ENCODE measurements at regions not wholly inside any gene's neighbourhood (a gene's known extent, or its start where the extent isn't known, plus 50 kb on each side); places are given as distances from the start of the nearest gene placed in this dataset.

GRCh38 chr2:6759689-6760088 is 106.0 kb downstream of the CMPK2 start:
- H3K27ac Mint-ChIP-seq, result no peak overlapping the region
- no peaks in the 10 kb centered on the region for H3K9me3 Mint-ChIP-seq
- intact Hi-C loops (cut with micrococcal nuclease), result no loop called here

GRCh38 chr2:6760132-6760531 is 105.6 kb downstream of the CMPK2 start:
- DNase-seq, result no peak
- Mint-ChIP-seq H3K4me1 (no peaks in the 10 kb centered on the region), H3K4me3 (no peak overlapping the region), H3K36me3 (ENCODE audit: low read depth) (no peaks in the 10 kb centered on the region), H3K27me3 (peaks cover 3% of the 10 kb centered on the region), H3K9me3 (no peaks in the 10 kb centered on the region), H3K27ac (no peak overlapping the region)
- intact Hi-C loops (cut with micrococcal nuclease), result no loop called here

More at GRCh38 chr2:6759689-6760088, 106.0 kb downstream of the CMPK2 start:
- no peak for DNase-seq
- H3K27me3 Mint-ChIP-seq, result peaks cover 3% of the 10 kb centered on the region
- H3K36me3 Mint-ChIP-seq (ENCODE audit: low read depth), result no peaks in the 10 kb centered on the region
- no peaks in the 10 kb centered on the region for H3K4me1 Mint-ChIP-seq
- H3K4me3 Mint-ChIP-seq, result no peak overlapping the region

GRCh38 chr2:6764968-6765723 is 100.6 kb downstream of the CMPK2 start:
- no peak overlapping the region for H3K4me3 Mint-ChIP-seq
- no peak for DNase-seq
- intact Hi-C loops (cut with micrococcal nuclease), result no loop called here
- H3K4me1 Mint-ChIP-seq, result no peaks in the 10 kb centered on the region
- H3K36me3 Mint-ChIP-seq (ENCODE audit: low read depth), result no peaks in the 10 kb centered on the region
- no peaks in the 10 kb centered on the region for H3K27me3 Mint-ChIP-seq
- no peak overlapping the region for H3K27ac Mint-ChIP-seq
- H3K9me3 Mint-ChIP-seq, result no peaks in the 10 kb centered on the region

- Mint-ChIP-seq H3K27ac (no peak overlapping the region), H3K4me1 (peaks cover 9% of the 10 kb centered on the region), H3K9me3 (no peaks in the 10 kb centered on the region), H3K4me3 (no peak overlapping the region), H3K36me3 (ENCODE audit: low read depth) (no peaks in the 10 kb centered on the region), H3K27me3 (peaks cover 16% of the 10 kb centered on the region)
- intact Hi-C loops (cut with micrococcal nuclease), result no loop called here
- DNase-seq, result no peak
Measured at GRCh38 chr2:6769346-6769745, 96.4 kb downstream of the CMPK2 start.

- intact Hi-C loops (cut with micrococcal nuclease), result loop anchor here (5.0 to 10.0 kb wide), 2 partner anchors 665 to 1408 kb away; no protein-coding TSS in a partner anchor
Measured at GRCh38 chr2:6770006-6770405, 95.7 kb downstream of the CMPK2 start.

GRCh38 chr2:6771634-6772611 is 93.8 kb downstream of the CMPK2 start:
- Mint-ChIP-seq H3K4me1 (peaks cover 9% of the 10 kb centered on the region), H3K27me3 (peaks cover 18% of the 10 kb centered on the region), H3K9me3 (no peaks in the 10 kb centered on the region), H3K36me3 (ENCODE audit: low read depth) (no peaks in the 10 kb centered on the region), H3K27ac (no peak overlapping the region), H3K4me3 (no peak overlapping the region)
- DNase-seq, result no peak
- intact Hi-C loops (cut with micrococcal nuclease), result loop anchor here (5.0 to 10.0 kb wide), 2 partner anchors 667 to 1410 kb away; no protein-coding TSS in a partner anchor

More at GRCh38 chr2:6770006-6770405, 95.7 kb downstream of the CMPK2 start:
- Mint-ChIP-seq H3K36me3 (ENCODE audit: low read depth) (no peaks in the 10 kb centered on the region), H3K4me3 (no peak overlapping the region), H3K27me3 (peaks cover 16% of the 10 kb centered on the region), H3K9me3 (no peaks in the 10 kb centered on the region), H3K27ac (no peak overlapping the region), H3K4me1 (peaks cover 9% of the 10 kb centered on the region)
- no peak for DNase-seq

GRCh38 chr2:6773007-6773693 is 92.6 kb downstream of the CMPK2 start:
- Mint-ChIP-seq H3K9me3 (no peaks in the 10 kb centered on the region), H3K36me3 (ENCODE audit: low read depth) (no peaks in the 10 kb centered on the region), H3K27ac (no peak overlapping the region), H3K27me3 (peaks cover 18% of the 10 kb centered on the region), H3K4me3 (no peak overlapping the region), H3K4me1 (peaks cover 9% of the 10 kb centered on the region)
- DNase-seq, result peak; percentile 92
- intact Hi-C loops (cut with micrococcal nuclease), result loop anchor here (5.0 to 10.0 kb wide), 2 partner anchors 668 to 1411 kb away; no protein-coding TSS in a partner anchor

- Mint-ChIP-seq H3K9me3 (no peaks in the 10 kb centered on the region), H3K27me3 (peaks cover 18% of the 10 kb centered on the region), H3K4me3 (no peak overlapping the region), H3K36me3 (ENCODE audit: low read depth) (no peaks in the 10 kb centered on the region), H3K27ac (no peak overlapping the region), H3K4me1 (peaks cover 9% of the 10 kb centered on the region)
- intact Hi-C loops (cut with micrococcal nuclease), result loop anchor here (5.0 to 10.0 kb wide), 2 partner anchors 669 to 1411 kb away; no protein-coding TSS in a partner anchor
- DNase-seq, result no peak
Measured at GRCh38 chr2:6773694-6774044, 92.0 kb downstream of the CMPK2 start.

GRCh38 chr2:6776125-6776524 is 89.6 kb downstream of the CMPK2 start:
- Mint-ChIP-seq H3K27me3 (peaks cover 18% of the 10 kb centered on the region), H3K36me3 (ENCODE audit: low read depth) (no peaks in the 10 kb centered on the region), H3K9me3 (no peaks in the 10 kb centered on the region), H3K27ac (no peak overlapping the region), H3K4me1 (peaks cover 13% of the 10 kb centered on the region), H3K4me3 (no peak overlapping the region)
- no peak for DNase-seq
- intact Hi-C loops (cut with micrococcal nuclease), result loop anchor here (10.0 kb wide), 1 partner anchor 671 kb away; no protein-coding TSS in a partner anchor

GRCh38 chr2:6777626-6778025 is 88.1 kb downstream of the CMPK2 start:
- intact Hi-C loops (cut with micrococcal nuclease), result loop anchor here (10.0 kb wide), 1 partner anchor 673 kb away; no protein-coding TSS in a partner anchor
- Mint-ChIP-seq H3K4me1 (peaks cover 14% of the 10 kb centered on the region), H3K9me3 (no peaks in the 10 kb centered on the region)

GRCh38 chr2:6780765-6781274 is 84.9 kb downstream of the CMPK2 start:
- Mint-ChIP-seq H3K27me3 (no peaks in the 10 kb centered on the region), H3K36me3 (ENCODE audit: low read depth) (no peaks in the 10 kb centered on the region), H3K4me3 (no peak overlapping the region), H3K9me3 (no peaks in the 10 kb centered on the region), H3K4me1 (peaks cover 6% of the 10 kb centered on the region), H3K27ac (no peak overlapping the region)
- DNase-seq, result peak; percentile 62
- intact Hi-C loops (cut with micrococcal nuclease), result no loop called here

More at GRCh38 chr2:6777626-6778025, 88.1 kb downstream of the CMPK2 start:
- H3K27ac Mint-ChIP-seq, result no peak overlapping the region
- no peak overlapping the region for H3K4me3 Mint-ChIP-seq
- H3K36me3 Mint-ChIP-seq (ENCODE audit: low read depth), result no peaks in the 10 kb centered on the region
- DNase-seq, result no peak
- H3K27me3 Mint-ChIP-seq, result peaks cover 16% of the 10 kb centered on the region

GRCh38 chr2:6782517-6783237 is 83.0 kb downstream of the CMPK2 start:
- Mint-ChIP-seq H3K9me3 (no peaks in the 10 kb centered on the region), H3K4me1 (peaks cover 6% of the 10 kb centered on the region), H3K4me3 (no peak overlapping the region), H3K27me3 (no peaks in the 10 kb centered on the region), H3K27ac (no peak overlapping the region), H3K36me3 (ENCODE audit: low read depth) (no peaks in the 10 kb centered on the region)
- DNase-seq, result no peak
- intact Hi-C loops (cut with micrococcal nuclease), result no loop called here

GRCh38 chr2:6783238-6783614 is 82.5 kb downstream of the CMPK2 start:
- intact Hi-C loops (cut with micrococcal nuclease), result no loop called here
- Mint-ChIP-seq H3K4me3 (no peak overlapping the region), H3K9me3 (no peaks in the 10 kb centered on the region)

More at GRCh38 chr2:6783238-6783614, 82.5 kb downstream of the CMPK2 start:
- Mint-ChIP-seq H3K36me3 (ENCODE audit: low read depth) (no peaks in the 10 kb centered on the region), H3K27ac (no peak overlapping the region), H3K27me3 (no peaks in the 10 kb centered on the region), H3K4me1 (peaks cover 6% of the 10 kb centered on the region)
- DNase-seq, result no peak

Data from activated CD4-positive, alpha-beta T cell treated with anti-CD3 and anti-CD28 coated beads, Interleukin-2, amount 10 ng/mL, durations not matched to agents 24 days and 14 days (primary cell).